ENCODE measurements at regions not wholly inside any gene's neighbourhood (a gene's known extent, or its start where the extent isn't known, plus 50 kb on each side); places are given as distances from the start of the nearest gene placed in this dataset.
A peak's percentile ranks its signal among the peaks of the same experiment; 100 is the strongest.

DNA sequence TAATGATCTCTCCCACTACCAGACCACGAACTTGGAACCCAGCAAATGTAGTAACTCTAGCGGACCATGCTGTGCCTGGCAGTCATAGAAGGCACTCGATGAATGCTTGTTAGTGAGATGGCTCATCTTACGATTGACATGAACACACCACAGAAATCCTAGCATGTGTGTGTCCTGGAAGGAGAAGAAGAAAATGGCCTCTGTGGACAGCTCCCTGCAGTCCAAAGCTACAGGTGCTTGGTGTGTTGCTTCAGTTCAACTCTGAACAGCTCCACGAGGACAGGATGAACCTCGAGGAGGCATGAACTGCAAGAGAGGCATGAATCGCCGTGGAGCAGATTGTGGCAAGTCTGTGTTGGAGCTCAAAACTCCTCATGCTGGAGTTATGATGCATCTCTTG, 93.5 kb downstream of the KLF6 start:
- DNase-seq, result no peak

DNA sequence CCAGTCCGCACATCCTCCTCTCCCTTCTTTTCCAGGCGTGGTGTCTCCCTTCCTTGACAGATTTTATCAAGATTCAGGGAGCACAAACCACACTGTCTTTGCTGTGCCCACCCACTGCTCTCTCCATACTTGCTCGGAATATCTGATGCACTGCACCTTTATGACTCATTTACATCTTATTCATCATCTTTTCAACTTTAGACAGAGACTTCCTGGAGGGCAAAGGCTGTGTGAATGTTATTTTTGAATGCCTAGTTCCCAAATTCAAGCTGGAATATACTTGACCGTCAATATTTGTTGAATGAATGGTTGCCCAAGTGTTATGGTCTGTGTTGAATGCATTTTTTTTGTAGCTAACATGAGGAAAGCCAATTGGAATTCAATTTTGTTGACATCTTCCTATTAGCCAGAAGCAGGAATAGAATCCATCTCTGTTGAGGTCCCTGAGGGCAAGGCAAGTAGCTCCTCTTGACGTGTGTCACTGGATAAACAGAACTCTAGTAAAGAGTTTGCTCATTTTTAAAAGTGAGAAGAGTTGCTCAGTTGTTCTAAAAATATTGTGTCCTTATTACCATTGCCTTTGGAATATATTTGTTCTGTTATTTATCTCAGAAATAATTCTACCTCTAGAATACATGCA, 95.0 kb downstream of the KLF6 start:
- no peak for DNase-seq

DNA sequence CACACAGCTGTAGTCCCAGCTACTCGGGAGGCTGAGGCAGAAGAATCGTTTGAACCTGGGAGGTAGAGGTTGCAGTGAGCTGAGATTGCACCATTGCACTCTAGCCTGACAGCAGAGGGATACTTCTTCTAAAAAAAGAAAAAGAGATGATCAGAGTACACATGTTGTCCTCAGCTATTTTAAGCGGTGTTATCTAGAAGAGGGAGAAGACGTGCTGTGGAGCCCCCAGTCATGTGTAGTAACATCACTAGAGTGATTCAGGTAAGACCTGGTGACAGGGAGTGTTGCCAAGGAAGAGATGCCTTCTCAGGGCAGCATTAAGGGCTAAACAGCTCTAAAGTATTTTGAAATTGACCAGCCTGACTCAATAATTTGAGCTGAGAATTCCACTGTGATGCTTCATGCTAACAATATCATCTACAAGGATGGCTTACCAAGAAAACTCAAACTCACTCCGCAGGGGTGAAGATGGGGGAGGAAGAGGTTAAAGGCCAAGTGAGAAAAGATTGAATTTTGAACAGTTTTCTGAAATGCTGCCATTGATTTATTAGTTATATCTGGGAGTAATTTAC, 97.4 kb downstream of the KLF6 start:
- no peak for DNase-seq

DNA sequence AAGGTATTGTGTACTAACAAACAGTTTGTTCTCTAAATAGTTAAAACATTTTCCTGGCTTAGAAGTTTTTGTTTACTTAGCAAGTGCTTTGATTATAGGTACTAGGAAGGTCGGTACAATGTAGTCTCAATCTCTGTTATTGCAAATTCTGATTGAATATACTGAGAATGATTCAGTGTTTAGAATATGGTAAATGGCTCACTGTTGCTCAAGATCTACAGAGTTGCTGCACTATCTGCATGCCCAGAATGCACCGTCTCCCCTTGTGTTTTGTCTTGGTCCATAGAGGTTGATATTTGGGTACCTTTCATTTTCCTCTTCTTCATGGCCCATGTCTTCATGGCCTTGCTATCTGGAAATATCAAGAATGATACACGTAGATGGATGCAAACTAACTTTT, 99.6 kb downstream of the KLF6 start:
- DNase-seq, result no peak

DNA sequence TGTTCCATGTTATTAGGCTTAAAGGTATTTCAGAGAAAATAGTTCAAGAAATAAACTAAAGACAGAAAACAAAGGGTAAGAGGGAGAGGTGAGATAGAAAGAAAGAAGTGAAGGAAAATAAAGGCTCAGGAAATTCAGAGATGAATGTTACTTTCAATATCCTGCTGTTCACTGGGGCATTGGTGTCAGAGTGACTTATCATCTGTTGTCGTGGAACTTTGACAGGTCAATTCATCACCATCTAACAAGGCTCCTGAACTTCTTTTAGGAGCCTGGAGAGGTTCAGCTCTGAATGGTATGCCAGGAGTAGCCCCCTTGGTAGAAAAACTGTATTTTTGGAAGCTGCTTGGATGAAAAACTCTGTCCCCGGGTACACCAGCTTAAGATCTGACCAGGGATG, 100.1 kb downstream of the KLF6 start:
- peak in 1 of 3 experiments; percentile 2 for DNase-seq

DNA sequence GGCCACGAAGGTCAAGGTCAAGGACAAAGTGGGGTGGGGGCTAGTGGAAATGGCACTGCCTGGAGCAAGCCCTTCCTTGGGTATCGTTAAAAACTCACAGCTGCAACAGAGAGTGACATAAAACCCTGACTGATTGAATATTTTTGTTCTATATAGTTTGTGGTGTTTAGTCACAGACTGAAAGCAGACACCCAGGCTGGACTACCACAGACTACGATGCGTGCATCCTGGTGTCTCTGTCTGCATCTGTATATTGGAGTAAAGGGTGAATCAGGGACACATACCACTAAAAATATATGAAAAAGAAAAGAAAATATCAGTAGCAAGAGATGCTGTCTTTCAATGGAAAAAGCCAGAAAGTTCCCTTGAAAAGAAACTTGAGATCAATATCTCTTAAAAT, 101.4 kb downstream of the KLF6 start:
- DNase-seq, result no peak

DNA sequence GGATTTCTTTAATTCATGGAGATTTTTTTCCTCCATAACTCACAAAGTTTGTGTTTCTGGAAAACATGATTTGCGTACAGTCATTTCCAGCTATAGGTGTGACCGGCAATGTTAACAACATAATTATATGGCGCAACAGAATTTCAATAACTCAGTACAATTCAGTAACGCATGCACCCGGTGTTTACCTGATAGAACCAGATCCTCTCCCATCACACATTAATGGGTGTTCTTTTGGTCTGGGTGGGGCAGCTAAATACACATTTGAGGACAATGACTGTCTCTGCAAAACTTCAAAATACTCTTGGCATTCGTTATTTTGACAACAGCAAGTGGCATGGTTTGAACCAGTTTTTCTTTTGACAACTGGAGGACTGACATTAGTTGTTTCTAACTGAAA, 102.3 kb downstream of the KLF6 start:
- peak in 2 of 3 experiments; percentile 2 to 52 for DNase-seq

DNA sequence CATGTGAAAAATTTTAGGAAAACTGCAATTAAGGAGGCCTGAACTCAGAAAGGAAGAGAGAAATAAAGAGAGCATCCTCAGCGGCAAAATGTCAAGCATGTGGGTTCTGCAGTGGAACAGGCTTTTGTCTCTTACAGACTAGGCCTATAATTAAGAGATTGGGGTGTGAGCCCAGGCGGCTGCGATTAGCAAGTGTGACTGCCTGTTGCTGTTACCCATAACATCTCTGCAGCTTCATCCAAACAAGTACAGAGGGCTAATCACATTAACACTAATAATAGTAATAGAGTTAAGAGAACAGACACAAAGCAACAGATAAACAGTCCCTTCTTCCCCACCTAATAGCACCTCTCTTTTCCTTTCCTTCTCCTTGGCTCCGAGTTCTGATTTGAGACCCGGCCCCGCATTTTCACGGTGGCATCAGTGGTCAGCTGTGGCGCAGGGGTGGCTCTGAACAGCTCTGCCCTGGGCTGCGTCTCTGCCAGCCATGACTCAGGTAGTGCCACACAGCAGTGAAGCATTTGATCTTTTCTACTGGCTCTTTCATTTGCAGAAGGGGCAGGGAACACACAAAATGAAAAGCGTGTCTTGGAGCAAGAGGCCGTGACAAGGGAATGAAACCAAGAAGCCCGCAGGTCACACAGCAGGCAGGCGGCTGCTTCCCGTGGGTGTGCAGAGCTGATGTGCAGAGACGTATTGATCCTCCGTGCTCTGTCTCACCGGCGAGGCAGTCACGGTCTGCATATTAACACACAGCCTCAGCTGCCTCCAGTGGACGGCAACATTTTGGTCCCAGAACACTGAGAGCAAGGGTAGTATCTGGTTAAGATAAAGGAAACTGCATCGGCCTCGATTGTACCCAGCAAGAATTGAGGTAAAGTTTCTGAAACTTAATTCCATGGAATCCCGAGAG, 103.1 kb downstream of the KLF6 start:
- DNase-seq, result peak in 2 of 3 experiments; percentile 17 to 57

DNA sequence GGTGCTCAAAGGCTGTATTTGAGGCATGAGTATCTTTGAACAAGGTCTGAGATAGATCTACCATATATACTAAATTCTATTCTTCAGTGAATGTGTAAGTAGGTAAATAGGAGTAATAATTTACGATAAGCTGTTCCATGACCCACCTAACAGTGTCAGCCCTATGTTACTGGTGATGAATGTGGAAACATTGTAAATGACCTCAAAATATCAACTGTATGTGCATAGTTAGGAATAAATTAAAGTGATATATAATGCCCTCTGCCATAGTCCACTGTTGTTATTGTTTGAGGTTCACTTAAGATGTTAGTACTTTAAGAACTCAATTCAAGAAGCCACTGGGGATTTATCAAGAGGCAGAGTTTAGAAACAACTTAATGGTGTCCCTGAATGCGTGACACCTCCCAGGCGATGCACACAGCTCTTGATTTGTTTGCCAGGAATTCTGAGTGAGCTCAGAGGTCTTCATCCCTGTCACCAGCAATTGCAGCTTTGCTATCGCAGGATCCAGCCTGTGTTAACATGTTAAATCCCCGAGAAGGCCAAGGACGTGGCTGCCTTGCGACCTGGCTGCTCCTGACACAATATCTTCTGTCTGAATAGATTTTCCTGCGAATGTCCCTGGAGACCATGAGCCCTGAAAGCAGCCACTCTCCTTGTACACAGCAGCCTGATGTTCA, 104.9 kb downstream of the KLF6 start:
- DNase-seq, result no peak

DNA sequence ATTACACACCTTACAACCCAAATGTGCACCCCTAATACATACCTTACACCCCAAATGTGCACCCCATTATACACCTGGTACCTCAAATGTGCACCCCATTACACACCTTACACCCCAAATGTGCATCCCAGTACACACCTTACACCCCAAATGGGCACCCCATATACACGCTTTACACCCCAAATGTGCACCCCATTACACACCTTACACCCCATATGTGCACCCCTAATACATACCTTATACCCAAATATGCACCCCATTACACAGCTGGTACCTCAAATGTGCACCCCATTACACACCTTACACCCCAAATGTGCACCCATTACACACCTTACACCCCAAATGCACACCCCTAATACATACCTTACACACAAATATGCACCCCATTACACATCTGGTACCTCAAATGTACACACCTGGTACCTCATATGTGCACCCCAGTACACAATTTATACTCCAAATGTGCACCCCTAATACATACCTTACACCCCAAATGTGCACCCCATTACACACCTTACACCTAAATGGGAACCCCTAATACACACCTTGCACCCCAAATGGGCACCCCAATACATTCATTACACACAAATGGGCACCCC, 106.3 kb downstream of the KLF6 start:
- DNase-seq, result no peak

DNA sequence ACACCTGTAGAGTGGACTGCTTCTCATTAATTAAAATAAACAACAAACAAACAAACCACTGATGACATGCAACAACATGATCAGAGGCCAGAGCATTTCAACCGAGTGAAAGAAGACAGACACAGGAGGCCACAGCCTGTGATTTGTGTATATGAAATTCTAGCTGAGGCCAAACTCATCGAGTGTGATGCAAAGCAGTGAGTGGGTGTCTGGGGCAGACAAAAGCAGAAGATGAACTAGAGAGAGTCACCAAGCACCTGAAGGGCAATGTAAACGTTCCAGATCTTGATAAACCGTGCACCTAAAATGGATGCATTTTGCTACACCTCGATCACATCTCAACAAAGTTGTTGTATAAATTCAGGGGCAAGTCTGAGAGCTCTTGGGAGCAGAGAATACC, 108.4 kb downstream of the KLF6 start:
- no peak for DNase-seq

DNA sequence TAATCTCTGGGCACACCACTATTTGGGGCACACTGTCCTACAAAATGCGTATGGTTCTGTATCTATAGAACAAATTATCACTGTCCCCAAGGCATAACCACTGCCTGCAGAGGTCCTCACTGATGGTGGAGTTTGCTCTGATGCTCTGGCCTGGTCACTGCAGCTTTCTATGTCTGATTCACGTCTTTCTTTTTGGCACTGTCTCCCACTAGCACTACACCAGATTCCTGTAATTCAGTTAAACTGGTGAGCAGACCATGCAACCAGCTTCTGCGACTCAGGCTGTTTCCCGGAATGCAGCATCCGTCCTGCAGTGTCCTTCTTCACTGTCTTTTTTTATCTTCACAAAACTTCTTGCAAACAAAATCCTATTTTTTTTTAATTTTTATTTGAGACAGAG, 112.8 kb downstream of the KLF6 start:
- DNase-seq, result no peak

DNA sequence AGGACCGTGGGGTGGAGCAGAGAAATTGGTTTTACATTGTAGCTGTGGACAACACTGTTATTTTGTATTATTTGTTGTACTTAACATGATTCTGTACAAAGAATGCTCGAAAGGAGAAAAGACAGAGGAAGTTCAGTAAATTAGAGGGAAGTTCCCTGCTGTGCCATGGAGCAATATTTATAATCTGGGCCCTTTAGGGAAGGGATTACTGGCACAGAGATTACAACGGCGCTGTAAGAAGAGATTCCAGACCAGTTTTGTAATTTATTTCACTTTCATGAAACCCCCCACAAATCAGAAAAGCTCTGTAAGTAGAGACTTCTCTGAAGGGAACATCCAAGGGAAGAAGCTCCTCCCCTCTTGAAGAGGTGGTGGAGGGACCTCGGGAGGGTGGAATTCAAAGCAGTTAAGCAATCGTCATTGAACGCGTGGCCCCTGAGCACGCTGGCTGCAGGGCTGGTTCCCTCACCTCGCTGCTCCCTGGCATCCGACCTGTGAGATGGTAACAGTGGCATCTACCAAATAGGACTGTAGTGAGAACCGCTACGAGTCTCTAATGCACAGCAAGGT, 113.5 kb downstream of the KLF6 start:
- no peak for DNase-seq

DNA sequence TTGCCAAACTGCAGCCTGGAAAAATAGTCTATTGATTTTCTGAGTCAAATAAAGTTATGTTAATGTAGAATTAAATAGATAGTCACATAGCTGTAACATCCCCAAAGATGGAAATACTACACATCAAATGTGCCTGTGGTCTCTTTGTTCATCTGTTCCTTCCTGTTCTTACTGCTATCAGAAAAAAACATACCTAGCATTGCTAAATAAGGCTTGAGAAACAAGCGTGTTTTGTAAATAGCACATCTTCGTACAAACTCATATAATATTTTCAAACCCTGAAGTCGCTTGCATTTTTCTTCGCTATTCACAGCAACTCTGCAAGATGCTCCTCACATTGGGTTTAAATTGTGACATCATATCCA, 116.1 kb downstream of the KLF6 start:
- DNase-seq, result no peak

DNA sequence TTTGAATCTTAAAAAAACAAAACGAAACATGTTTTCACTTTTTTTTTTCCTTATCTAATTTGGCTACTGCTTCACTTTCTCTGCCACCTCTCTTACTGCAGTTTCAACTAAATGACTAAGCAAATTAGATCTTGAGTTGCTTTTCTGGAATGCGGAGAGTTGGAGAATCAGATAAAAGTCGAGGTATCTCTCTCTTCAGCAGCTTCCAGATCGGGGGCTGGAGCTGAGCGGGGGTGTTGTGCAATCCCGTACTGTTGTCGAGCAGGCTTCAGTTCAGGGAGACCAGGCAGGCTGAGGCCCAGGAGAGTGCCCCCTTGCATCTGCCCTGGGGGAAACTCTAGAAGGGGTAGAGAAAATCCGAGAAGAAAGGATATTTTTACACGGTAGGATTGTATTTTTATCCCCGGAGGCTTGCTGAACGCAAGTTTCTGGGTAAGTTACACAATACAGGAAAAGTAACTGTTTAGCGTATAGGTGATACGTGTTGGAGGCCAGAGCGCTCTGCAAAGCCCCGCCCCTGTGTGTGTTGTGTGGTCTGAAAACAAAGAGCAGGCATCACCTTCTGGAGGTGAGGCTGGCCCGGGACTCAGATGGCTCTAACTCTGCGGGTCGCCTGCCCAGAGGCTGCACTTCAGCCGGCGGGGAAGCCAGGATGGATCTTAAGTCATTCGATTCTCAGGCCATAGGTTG, 116.6 kb downstream of the KLF6 start:
- no peak for DNase-seq

DNA sequence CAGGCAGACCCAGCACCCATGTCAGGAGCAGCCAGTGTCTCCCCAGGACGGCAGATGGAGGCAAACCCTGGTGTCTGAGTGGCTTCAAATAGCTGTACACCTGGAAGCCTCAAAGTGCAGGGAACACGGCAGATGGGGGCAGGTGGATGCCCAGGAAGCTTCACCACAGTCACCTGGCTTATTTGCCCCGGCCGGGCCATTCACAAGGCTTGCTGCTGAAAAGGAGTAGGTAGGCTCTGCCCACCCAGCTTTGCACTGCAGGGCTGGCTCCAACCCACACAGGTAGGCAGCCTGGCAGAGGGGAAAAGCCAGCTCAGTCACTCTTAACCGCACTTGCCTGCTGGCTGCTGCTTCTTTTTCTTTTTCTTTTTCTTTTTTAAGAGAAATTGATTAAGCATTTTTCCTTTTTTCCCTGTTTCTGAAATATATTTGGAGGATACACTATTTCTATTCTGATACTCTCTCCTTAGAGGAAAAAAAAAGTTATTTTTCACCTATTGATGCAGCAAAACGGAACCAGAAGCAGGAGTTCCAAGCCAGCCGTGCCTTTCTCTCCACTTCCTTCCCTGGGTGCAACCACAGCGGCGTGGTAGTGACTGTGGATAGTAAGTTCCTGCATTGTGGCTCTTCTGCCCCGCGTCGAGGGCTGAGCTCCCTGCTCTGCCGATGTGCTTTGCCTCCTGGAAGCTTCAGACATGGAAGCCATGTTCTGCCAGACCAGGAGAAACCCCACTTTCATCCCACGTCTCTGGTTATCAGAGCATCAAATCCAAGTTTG, 118.3 kb downstream of the KLF6 start:
- DNase-seq, result no peak

DNA sequence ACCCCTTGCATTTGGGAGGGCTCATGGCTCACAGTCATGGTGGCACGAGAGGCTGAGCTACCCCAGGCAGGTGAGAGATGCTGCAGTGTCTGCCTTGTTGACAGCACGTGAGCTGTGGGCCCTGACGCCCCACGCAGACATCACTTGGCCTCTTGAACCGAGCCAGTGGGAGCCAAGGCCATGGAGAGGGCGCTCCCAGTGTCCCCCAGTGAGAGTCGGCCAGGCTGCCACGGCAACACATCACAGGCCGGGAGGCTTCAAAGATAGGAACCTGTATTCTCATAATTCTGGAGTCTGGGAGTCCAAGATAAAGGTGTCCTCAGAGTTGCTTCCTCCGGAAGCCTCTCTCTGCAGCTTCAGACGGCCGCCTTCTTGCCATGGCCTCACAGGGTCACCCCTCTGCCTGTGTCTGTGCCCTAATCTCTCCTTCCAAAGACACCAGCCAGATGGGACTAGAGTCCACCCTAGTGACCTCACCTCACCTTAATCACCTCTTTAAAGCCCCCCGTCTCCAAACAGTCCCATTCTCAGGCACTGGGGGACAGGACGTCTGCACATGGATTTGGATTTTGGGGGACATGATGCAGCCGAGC, 119.6 kb downstream of the KLF6 start:
- no peak for DNase-seq

DNA sequence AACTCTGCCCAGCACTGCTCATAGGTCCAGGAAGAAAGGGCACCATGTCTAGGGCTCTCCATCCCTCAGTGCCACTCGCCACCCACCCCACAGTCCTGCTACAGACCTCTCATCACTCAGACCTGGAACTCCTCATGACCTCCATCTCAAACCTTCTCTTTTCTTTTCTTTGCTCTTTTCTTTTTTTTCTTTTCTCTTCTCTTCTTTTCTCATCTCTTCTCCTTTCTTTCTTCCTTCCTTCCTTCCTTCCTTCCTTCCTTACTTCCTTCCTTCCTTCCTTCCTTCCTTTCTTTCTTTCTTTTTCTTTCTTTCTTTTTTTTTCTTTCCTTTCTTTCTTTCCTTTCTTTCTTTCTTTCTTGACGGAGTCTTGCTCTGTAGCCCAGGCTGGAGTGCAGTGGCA, 122.2 kb downstream of the KLF6 start:
- no peak for DNase-seq

DNA sequence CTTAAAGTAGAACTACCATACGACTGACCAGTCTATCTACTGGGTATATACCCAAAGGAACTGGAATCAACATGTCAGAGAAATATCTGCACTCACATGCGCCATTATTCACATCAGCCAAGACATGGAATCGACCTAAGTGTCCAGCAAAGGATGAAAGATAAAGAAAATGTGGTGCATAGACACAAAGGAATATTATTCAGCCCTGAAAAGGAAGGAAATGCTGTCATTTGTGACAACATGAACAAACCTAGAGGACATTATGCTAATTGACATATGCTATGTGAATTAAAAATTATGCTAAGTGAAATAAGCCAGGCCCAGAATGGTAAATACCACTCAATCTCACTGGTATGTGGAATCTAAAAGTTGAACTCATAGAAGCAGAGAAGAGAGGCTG, 123.7 kb downstream of the KLF6 start:
- no peak for DNase-seq

DNA sequence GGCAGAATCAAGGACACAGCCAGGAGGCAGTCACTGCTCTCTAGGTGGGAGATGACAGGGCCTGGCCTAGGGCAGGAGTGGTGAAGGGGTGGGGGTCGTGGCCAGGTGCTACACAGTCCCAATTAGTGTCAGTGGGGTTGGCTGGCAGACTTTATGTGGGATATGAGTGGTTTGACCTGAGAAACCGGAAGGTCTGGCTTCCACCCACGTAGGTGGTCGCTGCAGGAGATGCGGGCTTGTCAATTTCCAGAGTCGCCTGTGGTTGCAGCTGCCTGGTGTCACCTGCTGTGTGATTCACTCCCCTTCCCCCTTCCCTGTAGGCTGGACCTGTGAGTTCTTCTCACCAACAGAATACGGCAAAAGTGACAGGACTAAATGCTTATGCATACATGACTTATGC, 124.3 kb downstream of the KLF6 start:
- no peak for DNase-seq
